Vagina (tissue), 2 donors: ENCODE measurements at regions not wholly inside any gene's neighbourhood (a gene's known extent, or its start where the extent isn't known, plus 50 kb on each side); places are given as distances from the start of the nearest gene placed in this dataset.

Source experiments
- DNase-seq, 2 donors: peaks; one replicate each; pipeline ENCODE4 v3.0.0-alpha.2; 2017; ENCODE audit errors: extremely low spot score in 2 of 2
- H3K27ac ChIP-seq: fragments of 200-600 bp; sonication (generic); one replicate; pipeline ENCODE4 v1.5.1; 2019
- H3K27me3 ChIP-seq: fragments of 200-600 bp; sonication (generic); one replicate; pipeline ENCODE4 v1.5.1; 2019
- H3K36me3 ChIP-seq, 2 donors: fragments of 200-600 bp; sonication (generic); one replicate each; pipeline ENCODE4 v1.5.1; 2017 to 2019
- H3K4me1 ChIP-seq: fragments of 200-600 bp; sonication (generic); one replicate; pipeline ENCODE4 v1.5.1; 2019
- H3K4me3 ChIP-seq, 2 donors: fragments of 200-600 bp; sonication (generic); 1 replicate in 1 of 2; 2 replicates in 1 of 2; pipeline ENCODE4 v1.5.1; 2016 to 2019
- H3K9me3 ChIP-seq: fragments of 200-600 bp; sonication (generic); one replicate; pipeline ENCODE4 v1.5.1; 2019
- POLR2A ChIP-seq, 2 donors: fragments of 450-650 bp; IDR thresholded peaks; one replicate each; pipeline ENCODE4 v1.6.1; 2017; ENCODE audit warnings: antibody characterized with exemption in 2 of 2, mild to moderate bottlenecking in 2 of 2, moderate library complexity in 2 of 2
- POLR2AphosphoS5 ChIP-seq, 2 donors: sonication (generic); formaldehyde crosslinking; IDR thresholded peaks; one replicate each; pipeline ENCODE4 v1.9.0; 2017; ENCODE audit warnings: antibody characterized with exemption in 2 of 2, mild to moderate bottlenecking in 2 of 2, low read depth in 1 of 2; ENCODE audit not compliant: insufficient read depth in 1 of 2
- intact Hi-C: fragments of 100-400 bp; cut with DNase I; formaldehyde crosslinking; loops from one replicate; pipeline ENCODE4 v1.15.1; 2023
- TF ChIP-seq, protein P1 (sequence below), 3 experiments: fragments of 450-650 bp in 2 of 3; fragments of 200-600 bp in 1 of 3; sonication (generic) in 1 of 3; IDR thresholded peaks; one replicate each; pipeline ENCODE4 v1.5.1; 2017 to 2019; ENCODE audit warnings: antibody characterized with exemption in 3 of 3, mild to moderate bottlenecking in 2 of 3, moderate library complexity in 2 of 3

DNA sequence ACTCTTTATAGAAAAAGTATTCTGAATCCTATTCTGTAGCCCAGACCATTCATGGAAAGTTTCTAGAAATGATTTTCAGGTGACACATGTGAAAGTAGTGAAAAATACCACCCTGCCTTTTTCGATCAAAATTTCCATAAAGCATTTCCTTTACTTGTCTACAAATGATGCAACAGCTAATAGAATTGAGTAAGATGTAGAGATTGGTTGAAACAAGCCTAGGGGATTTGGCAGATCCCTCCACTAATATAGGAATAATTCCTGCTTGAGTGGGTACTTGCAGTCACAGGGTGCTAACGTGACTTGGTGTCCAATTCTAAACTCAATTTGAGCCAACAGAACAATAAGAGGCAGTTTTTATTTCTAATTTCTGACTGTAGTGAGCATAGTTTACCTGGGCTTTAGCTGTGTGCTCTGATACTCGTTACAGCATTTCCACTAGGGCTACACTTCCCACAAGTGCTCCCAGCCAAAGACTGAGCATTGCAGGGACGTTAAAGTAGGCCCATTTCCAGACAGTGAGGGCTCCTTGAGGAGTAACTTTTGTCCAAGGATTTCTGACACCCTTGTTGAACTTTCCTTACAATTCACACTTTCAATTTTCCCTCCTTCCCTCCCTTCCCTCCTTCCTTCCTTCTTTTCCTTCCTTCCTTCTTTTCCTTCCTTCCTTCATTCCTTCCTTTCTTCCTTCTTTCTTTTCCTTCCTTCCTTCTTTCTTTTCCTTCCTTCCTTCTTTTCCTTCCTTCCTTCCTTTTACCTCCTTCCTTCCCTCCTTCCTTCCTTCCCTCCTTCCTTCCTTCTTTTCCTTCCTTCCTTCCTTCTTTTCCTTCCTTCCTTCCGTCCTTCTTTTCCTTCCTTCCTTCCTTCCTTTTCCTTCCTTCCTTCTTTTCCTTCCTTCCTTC, 53.9 kb upstream of the TP63 start:
- no peaks in the 10 kb centered on the region for H3K9me3 ChIP-seq
- TF ChIP-seq POLR2AphosphoS5 (IDR thresholded peaks at IDR 0.05; ENCODE audit: insufficient read depth in 1 of 2, low read depth in 1 of 2): no peak
- no peak overlapping the region for H3K27ac ChIP-seq
- no peaks in the 10 kb centered on the region for H3K36me3 ChIP-seq
- no peaks in the 10 kb centered on the region for H3K4me1 ChIP-seq
- no peak for DNase-seq
- H3K27me3 ChIP-seq: no peaks in the 10 kb centered on the region
- H3K4me3 ChIP-seq: no peak overlapping the region
- intact Hi-C loops: no loop called here

DNA sequence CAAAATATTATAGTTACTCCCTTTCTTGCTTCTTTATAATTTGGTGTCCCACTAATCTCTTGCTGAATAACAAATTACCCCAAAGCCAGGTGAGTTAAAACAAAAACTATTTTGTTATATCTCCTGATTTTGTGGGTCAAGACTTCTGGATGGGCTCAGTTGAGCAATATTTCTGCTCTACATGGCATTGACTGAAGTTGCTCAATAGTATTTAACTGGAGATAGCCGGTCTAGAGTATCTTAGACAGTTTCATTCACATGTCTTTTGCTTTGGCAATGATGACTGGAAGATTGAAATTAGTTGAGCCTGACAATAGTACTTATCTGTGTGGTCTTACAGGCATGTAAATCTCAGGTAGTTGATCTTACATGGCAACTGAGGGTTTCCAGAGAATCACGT, 51.0 kb upstream of the TP63 start:
- intact Hi-C loops: no loop called here
- Histone ChIP-seq H3K27me3 (no peaks in the 10 kb centered on the region), H3K9me3 (no peaks in the 10 kb centered on the region), H3K4me1 (no peaks in the 10 kb centered on the region), H3K36me3 (no peaks in the 10 kb centered on the region), H3K27ac (no peak overlapping the region), H3K4me3 (no peak overlapping the region)
- TF ChIP-seq POLR2AphosphoS5 (IDR thresholded peaks at IDR 0.05; ENCODE audit: insufficient read depth in 1 of 2, low read depth in 1 of 2) (no peak), POLR2A (IDR thresholded peaks at IDR 0.05) (no peak)
- TF ChIP-seq, protein P1, sequence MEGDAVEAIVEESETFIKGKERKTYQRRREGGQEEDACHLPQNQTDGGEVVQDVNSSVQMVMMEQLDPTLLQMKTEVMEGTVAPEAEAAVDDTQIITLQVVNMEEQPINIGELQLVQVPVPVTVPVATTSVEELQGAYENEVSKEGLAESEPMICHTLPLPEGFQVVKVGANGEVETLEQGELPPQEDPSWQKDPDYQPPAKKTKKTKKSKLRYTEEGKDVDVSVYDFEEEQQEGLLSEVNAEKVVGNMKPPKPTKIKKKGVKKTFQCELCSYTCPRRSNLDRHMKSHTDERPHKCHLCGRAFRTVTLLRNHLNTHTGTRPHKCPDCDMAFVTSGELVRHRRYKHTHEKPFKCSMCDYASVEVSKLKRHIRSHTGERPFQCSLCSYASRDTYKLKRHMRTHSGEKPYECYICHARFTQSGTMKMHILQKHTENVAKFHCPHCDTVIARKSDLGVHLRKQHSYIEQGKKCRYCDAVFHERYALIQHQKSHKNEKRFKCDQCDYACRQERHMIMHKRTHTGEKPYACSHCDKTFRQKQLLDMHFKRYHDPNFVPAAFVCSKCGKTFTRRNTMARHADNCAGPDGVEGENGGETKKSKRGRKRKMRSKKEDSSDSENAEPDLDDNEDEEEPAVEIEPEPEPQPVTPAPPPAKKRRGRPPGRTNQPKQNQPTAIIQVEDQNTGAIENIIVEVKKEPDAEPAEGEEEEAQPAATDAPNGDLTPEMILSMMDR (IDR thresholded peaks at IDR 0.05): no peak
- no peak for DNase-seq
